ENCODE measurements at regions not wholly inside any gene's neighbourhood (a gene's known extent, or its start where the extent isn't known, plus 50 kb on each side); places are given as distances from the start of the nearest gene placed in this dataset.

DNA sequence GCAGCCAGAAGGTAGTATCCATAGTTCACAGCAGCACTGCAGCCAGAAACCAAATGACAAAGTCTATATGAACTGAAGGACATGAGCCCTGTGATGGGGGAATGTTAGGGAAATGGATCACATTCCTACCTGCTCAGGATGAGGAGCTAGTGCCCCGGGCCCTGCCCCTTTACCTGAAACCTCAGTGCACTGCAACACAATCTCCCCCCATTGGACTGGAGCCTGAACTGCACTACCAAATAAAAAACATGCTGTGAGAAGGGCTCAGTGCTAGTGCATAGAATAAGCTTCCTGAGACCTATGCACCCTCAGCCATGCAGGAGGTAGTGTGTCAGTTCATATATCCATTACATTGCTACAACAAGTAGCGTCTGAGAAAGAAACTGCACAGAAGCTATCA is 477.8 kb downstream of the HACE1 start:
- POLR2A ChIA-PET = no interaction called here
- intact Hi-C loops (cut with micrococcal nuclease) = no loop called here
- dilution Hi-C loops (cut with MboI; ENCODE audit: extremely low pct_ligation_motif_present, low sequenced_read_pairs) = no loop called here
- no peaks in the 10 kb centered on the region for H3K27me3 ChIP-seq (ENCODE audit: control insufficient read depth in 2 of 2, insufficient read depth in 2 of 2, low read length in 2 of 2)
- no TSS peak for BruUV-seq (replicated peaks)
- no peak overlapping the region for H3K9ac ChIP-seq (replicated peaks; ENCODE audit: extremely low read depth, insufficient read depth, low read length)
- H3K9me3 ChIP-seq (replicated peaks; ENCODE audit: control insufficient read depth, insufficient read depth, low read length) = no peaks in the 10 kb centered on the region
- H2AFZ ChIP-seq (ENCODE audit: low read depth, low read length) = no peak overlapping the region
- TF ChIP-seq POLR2A (IDR thresholded peaks at IDR 0.05; ENCODE audit: low read depth, low read length) (no peak), GATA2 (IDR thresholded peaks at IDR 0.05; ENCODE audit: insufficient read depth, insufficient read length, low read depth, low read length) (no peak), JUN (IDR thresholded peaks at IDR 0.05; ENCODE audit: borderline replicate concordance, insufficient read depth, insufficient read length, low read depth) (no peak), EZH2 (IDR thresholded peaks at IDR 0.05; ENCODE audit: borderline replicate concordance, low read depth, low read length, severe bottlenecking) (no peak), FOS (IDR thresholded peaks at IDR 0.05; ENCODE audit: borderline replicate concordance, insufficient read depth, low read length) (no peak)
- TF ChIP-seq, protein P1, sequence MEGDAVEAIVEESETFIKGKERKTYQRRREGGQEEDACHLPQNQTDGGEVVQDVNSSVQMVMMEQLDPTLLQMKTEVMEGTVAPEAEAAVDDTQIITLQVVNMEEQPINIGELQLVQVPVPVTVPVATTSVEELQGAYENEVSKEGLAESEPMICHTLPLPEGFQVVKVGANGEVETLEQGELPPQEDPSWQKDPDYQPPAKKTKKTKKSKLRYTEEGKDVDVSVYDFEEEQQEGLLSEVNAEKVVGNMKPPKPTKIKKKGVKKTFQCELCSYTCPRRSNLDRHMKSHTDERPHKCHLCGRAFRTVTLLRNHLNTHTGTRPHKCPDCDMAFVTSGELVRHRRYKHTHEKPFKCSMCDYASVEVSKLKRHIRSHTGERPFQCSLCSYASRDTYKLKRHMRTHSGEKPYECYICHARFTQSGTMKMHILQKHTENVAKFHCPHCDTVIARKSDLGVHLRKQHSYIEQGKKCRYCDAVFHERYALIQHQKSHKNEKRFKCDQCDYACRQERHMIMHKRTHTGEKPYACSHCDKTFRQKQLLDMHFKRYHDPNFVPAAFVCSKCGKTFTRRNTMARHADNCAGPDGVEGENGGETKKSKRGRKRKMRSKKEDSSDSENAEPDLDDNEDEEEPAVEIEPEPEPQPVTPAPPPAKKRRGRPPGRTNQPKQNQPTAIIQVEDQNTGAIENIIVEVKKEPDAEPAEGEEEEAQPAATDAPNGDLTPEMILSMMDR (IDR thresholded peaks at IDR 0.05; ENCODE audit: extremely low read depth in 1 of 2, insufficient read depth in 1 of 2, low read depth in 1 of 2, low read length in 2 of 2) = no peak
- TF ChIP-seq, protein P2, sequence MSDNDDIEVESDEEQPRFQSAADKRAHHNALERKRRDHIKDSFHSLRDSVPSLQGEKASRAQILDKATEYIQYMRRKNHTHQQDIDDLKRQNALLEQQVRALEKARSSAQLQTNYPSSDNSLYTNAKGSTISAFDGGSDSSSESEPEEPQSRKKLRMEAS (IDR thresholded peaks at IDR 0.05; ENCODE audit: insufficient read depth, insufficient read length) = no peak
- H3K36me3 ChIP-seq (ENCODE audit: control insufficient read depth in 2 of 2, extremely low read depth in 1 of 2, insufficient read depth in 2 of 2, low read length in 2 of 2) = no peaks in the 10 kb centered on the region
- no peak for FAIRE-seq
- no peaks in the 10 kb centered on the region for H3K4me1 ChIP-seq (ENCODE audit: control insufficient read depth, extremely low read depth, insufficient read depth, low read length)
- H3K9me1 ChIP-seq (replicated peaks; ENCODE audit: control insufficient read depth, extremely low read depth, insufficient read depth, low read length) = no peaks in the 10 kb centered on the region
- no peak overlapping the region for H3K4me2 ChIP-seq (ENCODE audit: insufficient read depth, low read length)
- no peak overlapping the region for H3K27ac ChIP-seq (ENCODE audit: insufficient read depth, low read depth, low read length)
- CTCF ChIA-PET = no interaction called here
- DNase-seq (ENCODE audit: low read depth, low spot score) = no peak
- H4K20me1 ChIP-seq (replicated peaks; ENCODE audit: control insufficient read depth, extremely low read depth, insufficient read depth, low read length) = no peaks in the 10 kb centered on the region
- no peaks in the 10 kb centered on the region for H3K79me2 ChIP-seq (ENCODE audit: control insufficient read depth, insufficient read depth, low read length)
- H3K4me3 ChIP-seq (replicated peaks in 1 of 3; ENCODE audit: insufficient read depth in 1 of 3, low read depth in 1 of 3, low read length in 3 of 3) = no peak overlapping the region

All from endothelial cell of umbilical vein (primary cell).